H54 (cell line): ENCODE measurements at regions not wholly inside any gene's neighbourhood (a gene's known extent, or its start where the extent isn't known, plus 50 kb on each side); places are given as distances from the start of the nearest gene placed in this dataset.

ENCODE experiments used
- DNase-seq: peaks from one replicate; pipeline ENCODE4 v3.0.0; 2011; ENCODE audit warnings: low spot score, mixed read lengths; ENCODE audit not compliant: insufficient read length
- FAIRE-seq: peaks from 3 replicates; lab custom pipeline; 2011; peaks lifted over from hg19 to GRCh38; lab: Jason Lieb, UNC
- POLR2A ChIP-seq: IDR thresholded peaks from 2 replicates; pipeline ENCODE4 v1.6.1; 2011; ENCODE audit warnings: low read depth, mild to moderate bottlenecking, low read length

DNA sequence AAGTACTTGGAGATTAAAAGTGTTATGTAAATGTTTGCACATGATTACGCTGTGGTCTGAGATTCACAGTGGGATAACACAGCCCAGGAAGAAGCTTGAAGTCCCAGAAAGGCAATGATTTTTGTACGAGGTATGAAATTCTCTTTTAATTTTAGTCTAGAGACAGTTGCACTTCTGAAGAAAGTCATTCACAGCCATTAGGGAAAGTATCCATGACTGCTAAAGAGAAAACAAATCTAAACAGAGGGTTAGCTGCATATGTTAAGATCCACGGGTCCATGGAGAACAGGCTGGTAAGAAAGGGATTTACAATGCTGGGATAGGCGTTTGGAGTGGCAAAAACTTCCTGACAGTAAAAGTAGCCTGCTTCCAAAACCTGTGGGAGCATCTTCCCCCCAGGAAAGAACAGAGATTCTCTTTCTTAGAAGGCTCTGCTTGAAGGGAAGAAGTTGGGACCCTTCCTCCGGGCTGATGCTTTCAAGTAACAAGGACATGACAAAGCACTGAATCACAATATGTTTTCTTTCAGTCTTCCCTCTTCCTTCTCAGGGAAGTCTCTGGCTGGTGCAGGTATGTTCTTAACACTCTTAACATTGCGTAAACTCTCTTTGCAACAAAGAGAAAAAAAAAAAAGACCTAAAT lies 220.8 kb upstream of the CELF2 start:
- TF ChIP-seq POLR2A, result no peak
- no peak for FAIRE-seq
- DNase-seq, result no peak

DNA sequence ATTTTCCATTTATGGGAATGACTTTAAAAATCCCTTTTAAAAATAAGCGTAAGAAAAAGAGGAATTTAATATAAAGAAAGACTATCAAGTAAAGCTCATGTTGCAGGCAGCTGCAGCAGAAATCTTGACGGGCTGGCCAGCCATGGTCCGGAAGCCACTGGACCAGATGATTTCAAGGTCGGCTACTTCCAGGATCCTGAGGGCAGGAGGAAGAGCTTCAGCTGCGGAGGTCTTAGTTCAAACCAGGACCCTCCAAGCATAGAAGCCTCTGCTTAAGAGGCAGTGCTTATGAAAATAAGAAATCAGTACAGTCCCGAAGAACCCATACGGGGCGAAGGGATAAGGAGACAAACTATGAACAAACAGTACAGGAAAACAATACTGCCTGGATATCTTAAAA lies 220.2 kb upstream of the CELF2 start:
- no peak for FAIRE-seq
- DNase-seq, result no peak
- no peak for TF ChIP-seq POLR2A

DNA sequence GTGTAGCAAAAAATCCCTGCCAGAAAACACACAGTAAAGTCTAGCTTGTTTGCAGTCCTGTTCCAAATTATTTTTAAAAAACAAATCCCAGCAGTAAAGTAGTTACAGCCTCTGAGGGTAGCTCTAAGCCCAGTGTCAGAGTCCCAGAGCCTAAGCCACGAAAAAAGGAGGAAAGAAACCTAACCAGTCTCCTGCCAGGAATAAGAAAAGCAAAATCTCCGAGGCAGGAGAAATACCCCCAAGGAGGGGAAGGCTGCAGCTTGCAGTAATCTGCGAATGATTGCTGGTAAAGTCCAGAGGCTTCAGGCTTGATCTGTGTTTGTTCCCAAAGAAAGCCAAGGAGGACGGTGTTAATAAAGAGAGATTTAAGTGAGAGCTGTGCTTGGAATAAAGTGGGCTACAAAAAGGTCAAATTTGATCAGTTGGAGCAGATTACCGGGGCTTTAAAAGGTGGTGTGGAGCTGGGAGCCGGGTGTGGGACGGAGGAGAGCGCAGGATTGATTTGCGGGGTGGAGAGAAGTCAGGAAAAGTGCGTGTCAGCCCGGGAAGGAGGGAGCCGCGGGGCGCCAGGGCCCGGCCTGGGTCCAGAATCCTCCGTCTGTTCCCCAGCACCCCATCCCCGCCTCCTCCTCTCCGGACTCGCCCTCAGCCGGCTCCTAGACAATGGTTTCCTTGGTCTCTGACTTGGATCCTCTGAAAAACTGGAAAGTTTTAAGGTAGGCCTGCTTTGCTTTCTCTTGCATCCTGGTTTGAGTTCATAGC lies 219.4 kb upstream of the CELF2 start:
- no peak for FAIRE-seq
- no peak for TF ChIP-seq POLR2A
- no peak for DNase-seq

DNA sequence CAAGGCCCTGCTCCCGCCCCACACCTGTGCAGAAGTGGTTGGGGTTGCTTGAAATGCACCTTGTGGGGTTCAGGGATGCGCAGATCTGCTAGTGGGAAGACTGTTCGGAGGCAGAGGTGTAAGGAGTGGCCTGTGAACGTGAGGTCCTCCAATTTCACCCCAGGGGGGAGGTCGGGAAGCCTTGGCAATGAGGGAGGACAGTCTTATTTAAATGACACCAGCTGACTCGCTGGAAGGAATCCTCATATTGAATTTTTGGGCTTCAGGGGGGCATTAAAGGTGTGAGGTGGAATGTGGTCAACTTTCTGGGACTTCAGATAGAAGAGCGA lies 218.8 kb upstream of the CELF2 start:
- DNase-seq, result no peak
- no peak for TF ChIP-seq POLR2A

DNA sequence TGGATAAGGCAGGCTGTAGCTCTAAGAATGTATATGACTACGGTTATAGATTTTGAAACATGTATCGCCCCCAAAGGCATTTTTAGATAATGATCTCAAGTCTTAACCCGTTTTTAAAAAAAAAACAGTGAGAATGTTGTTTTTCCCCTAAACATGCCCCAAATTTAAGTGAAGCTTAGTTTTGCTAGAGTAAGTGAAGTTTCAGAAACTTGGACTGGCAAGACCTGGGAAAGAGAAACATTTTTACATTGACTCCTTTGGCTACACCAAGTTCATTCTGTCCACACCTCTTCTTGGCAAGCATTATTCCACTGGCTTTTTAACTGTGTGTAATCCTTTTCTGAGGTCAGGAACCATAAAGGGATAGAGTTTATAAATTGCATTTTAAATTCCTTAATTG lies 216.7 kb upstream of the CELF2 start:
- FAIRE-seq (no peak), DNase-seq (no peak)
- TF ChIP-seq POLR2A, result no peak

More for the DNA sequence above, 218.8 kb upstream of the CELF2 start:
- FAIRE-seq, result no peak

DNA sequence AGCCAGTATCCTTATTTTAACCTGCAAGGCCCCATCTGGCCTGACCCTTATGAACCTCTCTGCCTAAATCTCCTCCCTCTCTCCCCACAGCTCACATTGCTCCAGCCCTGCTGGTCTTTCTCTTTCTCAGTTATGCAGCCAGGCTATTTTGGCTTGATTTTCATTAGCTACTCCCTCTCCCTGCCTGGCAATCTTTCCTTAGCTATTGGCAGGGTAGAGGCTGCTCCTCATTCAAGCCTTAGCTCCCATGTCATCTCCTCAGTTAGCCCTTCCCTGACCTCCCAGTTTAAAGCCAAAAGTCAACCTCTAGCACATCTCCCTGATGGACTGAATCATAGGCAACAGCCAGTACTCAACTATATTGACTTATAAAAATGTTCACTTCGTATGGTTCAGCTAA lies 214.4 kb upstream of the CELF2 start:
- FAIRE-seq, result no peak
- DNase-seq, result no peak
- no peak for TF ChIP-seq POLR2A

DNA sequence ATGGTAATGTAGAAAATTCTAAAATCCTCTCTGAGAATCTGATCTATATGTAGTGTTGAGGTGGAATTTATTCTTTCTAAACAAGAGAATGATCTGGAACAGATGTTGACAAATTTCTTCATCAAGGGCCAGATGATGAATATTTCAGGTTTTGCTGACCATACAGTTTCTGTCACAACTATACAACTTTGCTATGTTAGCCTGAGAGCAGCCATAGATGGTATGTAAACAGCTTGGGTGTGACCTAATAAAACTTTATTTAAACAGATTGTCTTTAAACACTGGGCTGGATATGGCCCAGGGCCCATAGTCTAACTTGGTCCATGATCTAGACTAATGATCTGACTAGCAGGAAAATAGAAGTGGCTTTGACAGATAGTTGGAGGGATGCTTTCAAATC lies 213.6 kb upstream of the CELF2 start:
- DNase-seq, result no peak
- FAIRE-seq, result no peak
- no peak for TF ChIP-seq POLR2A

DNA sequence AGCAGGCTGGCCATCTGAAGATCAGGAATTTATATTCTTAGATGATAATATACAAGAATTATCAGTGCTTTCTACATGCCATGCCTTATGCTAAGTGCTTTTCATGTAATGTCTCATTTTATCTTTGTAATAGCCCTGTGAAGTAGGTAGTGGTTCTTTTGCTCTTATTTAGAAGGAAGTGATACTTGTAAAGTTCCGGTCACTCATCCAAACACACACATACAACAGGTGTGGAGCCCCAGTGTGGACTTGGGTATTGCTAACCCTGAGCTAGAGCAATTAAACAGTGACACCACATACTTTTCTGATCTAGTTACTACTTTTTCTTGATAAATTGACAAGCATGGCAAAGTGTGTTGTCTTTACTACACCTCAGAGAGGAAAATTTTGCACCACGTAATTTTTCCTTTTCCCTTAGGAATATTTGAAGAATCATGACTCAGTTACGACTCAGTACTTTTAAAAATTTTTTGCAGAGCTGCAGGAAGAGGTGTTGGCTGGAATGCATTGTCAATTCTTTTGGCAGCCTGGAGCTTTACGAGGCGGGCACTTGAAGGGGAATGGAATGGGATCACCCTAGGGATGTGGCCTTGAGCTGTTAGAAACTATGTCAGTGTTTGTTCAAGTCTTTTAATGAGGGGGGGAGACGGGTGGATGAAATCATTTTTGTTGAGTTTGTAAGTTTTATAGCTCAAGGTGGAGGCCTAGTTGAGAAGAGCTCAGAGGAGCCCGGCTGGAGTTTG lies 212.5 kb upstream of the CELF2 start:
- FAIRE-seq (no peak), DNase-seq (no peak)
- no peak for TF ChIP-seq POLR2A

DNA sequence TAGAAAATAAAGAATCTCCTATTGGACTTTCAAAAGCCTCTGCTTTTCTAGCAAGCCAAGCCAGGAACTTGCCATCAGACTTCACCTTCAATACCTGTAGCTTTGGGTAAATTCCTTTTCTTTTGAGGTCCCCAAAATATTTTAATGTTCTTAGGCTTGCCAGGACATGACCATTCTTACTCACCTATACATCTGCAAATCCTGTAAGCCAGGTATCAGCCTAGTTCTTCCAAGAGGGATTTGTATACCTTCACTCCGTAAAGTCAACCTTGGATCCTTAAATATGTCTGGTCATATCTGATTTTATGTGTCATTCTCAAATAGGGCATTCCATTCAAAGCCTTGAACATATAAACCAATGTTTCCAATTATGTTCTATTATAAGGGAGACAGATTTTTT lies 210.6 kb upstream of the CELF2 start:
- no peak for FAIRE-seq
- DNase-seq, result no peak
- TF ChIP-seq POLR2A, result no peak

DNA sequence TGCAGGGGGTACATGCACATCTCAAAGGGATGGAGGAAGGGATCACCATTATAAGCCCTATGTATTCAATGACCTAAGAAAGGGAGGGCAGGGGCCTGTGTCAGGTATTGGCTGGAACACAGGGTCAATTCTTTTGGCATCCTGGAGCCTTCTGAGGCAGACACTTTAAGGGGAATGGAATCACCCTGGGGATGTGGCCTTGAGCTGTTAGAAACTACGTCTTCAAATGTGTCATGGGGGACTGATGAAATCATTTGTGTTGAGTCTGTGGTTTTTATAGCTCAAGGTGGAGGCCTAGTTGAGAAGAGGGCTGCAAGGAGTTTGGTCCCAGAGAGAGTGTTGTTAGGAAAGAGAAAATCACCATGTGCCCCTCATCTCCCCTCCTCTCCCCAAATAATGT lies 206.1 kb upstream of the CELF2 start:
- FAIRE-seq (no peak), DNase-seq (no peak)
- TF ChIP-seq POLR2A, result no peak

DNA sequence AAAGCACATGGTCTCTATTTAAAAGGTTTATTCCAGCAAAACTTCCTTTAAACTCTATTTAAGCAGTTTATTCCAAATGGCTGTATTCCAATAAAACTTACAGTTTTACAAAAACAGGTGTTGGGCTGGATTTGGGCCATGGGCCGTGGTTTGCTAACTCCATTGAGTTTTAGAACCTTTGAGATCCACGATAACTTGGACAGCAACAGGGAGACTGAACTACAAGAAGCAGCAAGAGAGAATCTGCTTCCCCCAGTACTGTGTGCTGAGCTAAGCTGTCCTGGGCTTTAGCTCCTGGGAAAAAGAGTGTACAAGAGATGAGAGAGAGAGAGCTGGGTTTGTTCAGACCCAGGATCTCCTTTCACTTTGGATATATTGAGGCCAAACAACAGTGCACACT lies 204.0 kb upstream of the CELF2 start:
- FAIRE-seq, result no peak
- TF ChIP-seq POLR2A, result no peak
- DNase-seq, result no peak

DNA sequence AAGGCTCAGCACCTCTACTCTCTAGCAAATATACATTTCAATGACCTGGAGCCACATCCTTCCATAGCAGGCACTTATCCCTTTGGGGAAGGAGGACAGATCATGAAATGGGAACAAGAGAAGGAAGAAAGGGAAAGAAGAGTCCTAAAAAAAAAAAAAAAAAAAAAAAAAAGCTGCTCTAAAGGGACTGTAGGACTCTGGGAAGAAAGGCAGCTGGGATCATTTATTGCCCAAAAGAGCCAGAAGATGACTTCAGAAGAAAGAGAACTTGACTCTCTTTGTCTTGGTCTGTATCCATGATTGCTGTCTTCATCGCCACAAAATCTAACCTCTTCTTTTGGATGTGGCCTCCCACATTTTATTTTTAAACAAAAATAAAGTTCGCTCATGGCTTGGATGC lies 203.6 kb upstream of the CELF2 start:
- no peak for TF ChIP-seq POLR2A
- FAIRE-seq (no peak), DNase-seq (no peak)

DNA sequence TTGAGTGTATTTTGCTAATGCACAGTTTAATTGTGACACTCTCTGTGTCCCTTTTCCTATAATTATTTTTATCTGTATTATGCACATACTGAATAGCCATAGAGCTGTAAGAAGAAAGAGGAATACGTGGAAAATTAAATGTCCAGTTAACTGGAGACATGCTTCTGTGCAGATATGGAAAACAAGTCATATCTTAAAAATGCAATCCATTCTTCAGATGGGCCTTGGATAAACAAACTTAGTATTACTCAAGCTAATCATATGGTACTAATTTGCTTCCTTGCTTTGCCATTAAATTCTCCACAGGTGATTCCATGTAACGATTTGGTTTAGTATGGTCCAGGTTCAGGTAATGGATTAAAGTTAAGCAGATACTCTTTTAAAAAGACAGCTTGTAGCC lies 201.2 kb upstream of the CELF2 start:
- no peak for TF ChIP-seq POLR2A
- no peak for FAIRE-seq

DNA sequence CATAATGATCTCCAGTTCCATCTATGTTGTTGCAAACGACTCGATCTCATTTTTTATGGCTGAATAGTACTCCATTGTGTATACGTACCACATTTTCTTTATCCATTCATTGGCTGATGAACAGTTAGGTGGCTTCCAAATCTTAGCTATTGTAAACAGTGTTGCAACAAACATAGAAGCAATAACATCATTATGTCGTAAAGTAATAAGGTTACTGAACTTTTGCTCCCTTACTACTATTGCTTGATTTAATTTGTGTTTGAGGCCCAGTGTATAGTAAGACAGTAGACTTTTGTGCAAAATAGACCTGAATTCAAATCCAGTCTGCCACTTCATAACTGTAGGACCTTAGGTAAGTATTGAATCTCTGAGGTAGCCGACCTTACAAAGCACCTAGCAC lies 200.1 kb upstream of the CELF2 start:
- TF ChIP-seq POLR2A, result no peak
- FAIRE-seq (no peak), DNase-seq (no peak)

More for the DNA sequence above, 201.2 kb upstream of the CELF2 start:
- DNase-seq, result no peak

DNA sequence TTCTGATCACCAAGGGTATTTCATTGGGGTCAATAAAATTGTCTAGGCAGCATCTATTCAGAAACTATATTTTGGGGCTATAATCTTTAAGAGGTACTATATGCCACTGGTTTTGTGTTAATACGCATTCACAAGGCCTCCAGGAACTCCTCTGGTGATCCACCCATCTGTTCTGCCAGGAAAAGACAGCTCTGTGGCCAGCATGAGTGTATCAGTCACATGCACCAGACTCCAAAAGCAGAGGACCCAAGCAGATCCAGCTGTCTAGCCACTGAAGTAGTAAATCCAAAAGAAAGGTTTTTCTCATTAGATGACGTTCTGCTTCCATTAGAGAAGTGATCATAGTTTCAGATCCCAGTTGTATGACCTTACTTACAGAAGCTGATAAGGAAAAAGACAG lies 199.6 kb upstream of the CELF2 start:
- FAIRE-seq (no peak), DNase-seq (no peak)
- no peak for TF ChIP-seq POLR2A
